ENCODE measurements at regions not wholly inside any gene's neighbourhood (a gene's known extent, or its start where the extent isn't known, plus 50 kb on each side); places are given as distances from the start of the nearest gene placed in this dataset.

DNA sequence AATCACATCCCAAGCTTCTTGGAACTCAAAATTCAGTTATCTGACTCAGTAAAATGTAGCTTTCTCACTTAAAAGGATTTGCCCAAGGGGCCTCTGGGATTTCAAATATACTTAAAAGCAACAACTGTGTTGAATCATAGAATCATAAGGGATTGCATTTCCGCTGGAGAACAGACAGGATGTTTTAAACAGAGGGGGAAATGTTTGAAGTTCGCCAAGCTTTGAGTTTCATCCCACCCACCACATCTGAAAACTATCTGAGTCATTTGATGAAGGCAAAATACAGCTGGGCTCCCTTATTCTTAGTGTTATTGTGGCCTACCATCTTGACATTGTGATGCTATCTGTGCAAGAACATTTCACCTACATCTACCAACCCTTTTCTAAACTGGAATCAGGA lies 73.5 kb downstream of the PPP1R2C start:
- ATAC-seq (no peak), DNase-seq (ENCODE audit: extremely low read depth in 1 of 4, low spot score in 3 of 4) (no peak), FAIRE-seq (no peak)
- no peak overlapping the region for H3K9ac ChIP-seq (ENCODE audit: insufficient read depth in 1 of 2, low read depth in 2 of 2, low read length in 2 of 2)
- no peaks in the 10 kb centered on the region for H3K79me2 ChIP-seq (ENCODE audit: control insufficient read depth, insufficient read depth, low read length)
- H3K4me2 ChIP-seq (ENCODE audit: insufficient read depth, low read length): no peak overlapping the region
- no peaks in the 10 kb centered on the region for H3K9me1 ChIP-seq (ENCODE audit: control insufficient read depth, insufficient read depth, low read length)
- no peaks in the 10 kb centered on the region for H3K27me3 ChIP-seq (ENCODE audit: control insufficient read depth in 2 of 2, insufficient read depth in 2 of 2, low read length in 2 of 2)
- no peaks in the 10 kb centered on the region for H3K9me3 ChIP-seq (replicated peaks; ENCODE audit: control insufficient read depth, insufficient read depth, low read depth, low read length)
- intact Hi-C loops (cut with micrococcal nuclease): no loop called here
- CTCF ChIA-PET (ENCODE audit: low intra/inter-chr PET ratio): no interaction called here
- POLR2A ChIA-PET: no interaction called here
- H3K4me1 ChIP-seq (replicated peaks in 1 of 2; ENCODE audit: control insufficient read depth in 2 of 2, insufficient read depth in 2 of 2, low read length in 2 of 2): no peaks in the 10 kb centered on the region
- in situ Hi-C loops (cut with MboI): no loop called here
- BruUV-seq (replicated peaks): no TSS peak
- no peaks in the 10 kb centered on the region for H3K36me3 ChIP-seq (ENCODE audit: control insufficient read depth, insufficient read depth, low read length)
- 0% methylated on average over 2 of the region's 2 CpGs for WGBS (ENCODE audit: insufficient coverage, low coverage, missing lambda C conversion rate)
- no peaks in the 10 kb centered on the region for H4K20me1 ChIP-seq (replicated peaks; ENCODE audit: control insufficient read depth, insufficient read depth, low read length)
- no peak overlapping the region for H2AFZ ChIP-seq (ENCODE audit: low read depth, low read length)
- no peak overlapping the region for H3K4me3 ChIP-seq
- no peak for TF ChIP-seq ADNP (tag; IDR thresholded peaks at IDR 0.05)
- TF ChIP-seq EGR1 (conservative IDR thresholded peaks at IDR 0.05): no peak
- TF ChIP-seq TBP (optimal IDR thresholded peaks at IDR 0.05; ENCODE audit: low read depth, low read length): no peak
- TF ChIP-seq ELF1 (tag; IDR thresholded peaks at IDR 0.05): no peak
- TF ChIP-seq ZNF507 (tag; conservative IDR thresholded peaks at IDR 0.05): no peak
- TF ChIP-seq MAZ (CRISPR knock-in tag; conservative IDR thresholded peaks at IDR 0.05 in 1 of 2, IDR thresholded peaks at IDR 0.05 in 1 of 2): no peak
- no peak for TF ChIP-seq PCBP2 (IDR thresholded peaks at IDR 0.05; ENCODE audit: low read depth, low read length, poor library complexity, severe bottlenecking)
- no peak for TF ChIP-seq MYC (IDR thresholded peaks at IDR 0.05; ENCODE audit: low read depth, low read length)
- TF ChIP-seq MYC (CRISPR knock-in tag; IDR thresholded peaks at IDR 0.05; ENCODE audit: borderline replicate concordance, low read depth): no peak
- no peak for TF ChIP-seq CREB1 (IDR thresholded peaks at IDR 0.05)
- no peak for TF ChIP-seq CREB1 (CRISPR knock-in tag; IDR thresholded peaks at IDR 0.05)
- no peak for TF ChIP-seq L3MBTL2 (IDR thresholded peaks at IDR 0.05)
- no peak overlapping the region for H3K27ac ChIP-seq (ENCODE audit: extremely low read depth, low read depth, low read length)
